ENCODE measurements at regions not wholly inside any gene's neighbourhood (a gene's known extent, or its start where the extent isn't known, plus 50 kb on each side); places are given as distances from the start of the nearest gene placed in this dataset.

- H3K4me3 ChIP-seq (replicated peaks; ENCODE audit: low read depth, low read length), result no peak overlapping the region
- DNase-seq (ENCODE audit: extremely low read depth, low read depth), result no peak
- no peak for TF ChIP-seq CTCF (IDR thresholded peaks at IDR 0.05; ENCODE audit: low read depth, low read length, missing control alignments)
These were observed 382.5 kb downstream of the NYAP2 start for GRCh38 chr2:225781991-225782390.

- no peak for TF ChIP-seq CTCF (IDR thresholded peaks at IDR 0.05; ENCODE audit: low read depth, low read length, missing control alignments)
- DNase-seq (ENCODE audit: extremely low read depth, low read depth), result no peak
- H3K4me3 ChIP-seq (replicated peaks; ENCODE audit: low read depth, low read length), result no peak overlapping the region
These were observed 381.6 kb downstream of the NYAP2 start for GRCh38 chr2:225781145-225781544.

GRCh38 chr2:225779829-225780228, 380.3 kb downstream of the NYAP2 start:
- DNase-seq (ENCODE audit: extremely low read depth, low read depth), result no peak
- H3K4me3 ChIP-seq (replicated peaks; ENCODE audit: low read depth, low read length), result no peak overlapping the region
- TF ChIP-seq CTCF (IDR thresholded peaks at IDR 0.05; ENCODE audit: low read depth, low read length, missing control alignments), result no peak

GRCh38 chr2:225773148-225773547, 373.6 kb downstream of the NYAP2 start:
- DNase-seq (ENCODE audit: extremely low read depth, low read depth), result no peak
- no peak for TF ChIP-seq CTCF (IDR thresholded peaks at IDR 0.05; ENCODE audit: low read depth, low read length, missing control alignments)

GRCh38 chr2:225771701-225772100, 372.2 kb downstream of the NYAP2 start:
- no peak for TF ChIP-seq CTCF (IDR thresholded peaks at IDR 0.05; ENCODE audit: low read depth, low read length, missing control alignments)

More at GRCh38 chr2:225773148-225773547, 373.6 kb downstream of the NYAP2 start:
- H3K4me3 ChIP-seq (replicated peaks; ENCODE audit: low read depth, low read length), result no peak overlapping the region

GRCh38 chr2:225768741-225769140, 369.2 kb downstream of the NYAP2 start:
- DNase-seq (ENCODE audit: extremely low read depth, low read depth), result no peak
- no peak for TF ChIP-seq CTCF (IDR thresholded peaks at IDR 0.05; ENCODE audit: low read depth, low read length, missing control alignments)
- no peak overlapping the region for H3K4me3 ChIP-seq (replicated peaks; ENCODE audit: low read depth, low read length)

More at GRCh38 chr2:225771701-225772100, 372.2 kb downstream of the NYAP2 start:
- DNase-seq (ENCODE audit: extremely low read depth, low read depth), result no peak
- no peak overlapping the region for H3K4me3 ChIP-seq (replicated peaks; ENCODE audit: low read depth, low read length)

- H3K4me3 ChIP-seq (replicated peaks; ENCODE audit: low read depth, low read length), result no peak overlapping the region
- TF ChIP-seq CTCF (IDR thresholded peaks at IDR 0.05; ENCODE audit: low read depth, low read length, missing control alignments), result no peak
- DNase-seq (ENCODE audit: extremely low read depth, low read depth), result no peak
These were observed 366.9 kb downstream of the NYAP2 start for GRCh38 chr2:225766431-225766830.

Data from HFF-Myc (cell line).